Tibial nerve (tissue), 3 donors: ENCODE measurements at regions not wholly inside any gene's neighbourhood (a gene's known extent, or its start where the extent isn't known, plus 50 kb on each side); places are given as distances from the start of the nearest gene placed in this dataset.

Source experiments
- CTCF ChIP-seq, 5 experiments: fragments of 200-600 bp in 3 of 5; fragments of 450-650 bp in 2 of 5; sonication (generic) in 3 of 5; IDR thresholded peaks; one replicate each; pipeline ENCODE4 v1.5.1; 2016 to 2019; ENCODE audit warnings: antibody characterized with exemption in 5 of 5, mild to moderate bottlenecking in 3 of 5, moderate library complexity in 2 of 5
- POLR2A ChIP-seq, 2 donors: fragments of 450-650 bp; IDR thresholded peaks; one replicate each; pipeline ENCODE4 v1.6.1; 2017; ENCODE audit warnings: antibody characterized with exemption in 2 of 2, mild to moderate bottlenecking in 2 of 2, moderate library complexity in 2 of 2

- no peak for TF ChIP-seq CTCF (IDR thresholded peaks at IDR 0.05)
- TF ChIP-seq POLR2A (IDR thresholded peaks at IDR 0.05) = no peak
These were observed 168.9 kb downstream of the DRD1 start for GRCh38 chr5:175275097-175275496.
